HEK293T (cell line): ENCODE measurements at regions not wholly inside any gene's neighbourhood (a gene's known extent, or its start where the extent isn't known, plus 50 kb on each side); places are given as distances from the start of the nearest gene placed in this dataset.

Experiments
- CTCF ChIA-PET: fragments of 350-600 bp; formaldehyde crosslinking; extraction: SDS; loops from one replicate; lab custom pipeline; 2021; ENCODE audit warnings: antibody characterized with exemption, inconsistent platforms; lab: Yijun Ruan, JAX
- POLR2A ChIA-PET: fragments of 350-600 bp; formaldehyde crosslinking; extraction: SDS; loops from one replicate; lab custom pipeline; 2020; ENCODE audit warnings: antibody characterized with exemption, inconsistent platforms; lab: Yijun Ruan, JAX
- DNase-seq: peaks from one replicate; pipeline ENCODE4 v3.0.0; 2012; ENCODE audit warnings: mixed read lengths; ENCODE audit errors: extremely low spot score
- ARNT ChIP-seq: fragments of 450-650 bp; IDR thresholded peaks from 2 replicates; pipeline ENCODE4 v1.6.1; 2017; ENCODE audit warnings: mild to moderate bottlenecking
- BHLHE40 ChIP-seq: fragments of 450-650 bp; IDR thresholded peaks from 2 replicates; pipeline ENCODE4 v1.6.1; 2016; ENCODE audit warnings: mild to moderate bottlenecking, moderate library complexity, borderline replicate concordance
- CTBP1 ChIP-seq: fragments of 450-650 bp; IDR thresholded peaks from 2 replicates; pipeline ENCODE4 v1.6.1; 2016; ENCODE audit warnings: borderline replicate concordance
- ELF4 ChIP-seq: fragments of 450-650 bp; IDR thresholded peaks from 2 replicates; pipeline ENCODE4 v1.6.1; 2017; ENCODE audit warnings: antibody characterized with exemption
- FOXA1 ChIP-seq: fragments of 450-650 bp; IDR thresholded peaks from 2 replicates; pipeline ENCODE4 v1.6.1; 2016; ENCODE audit warnings: mild to moderate bottlenecking
- FOXK2 ChIP-seq: fragments of 450-650 bp; IDR thresholded peaks from 2 replicates; pipeline ENCODE4 v1.6.1; 2016; ENCODE audit warnings: mild to moderate bottlenecking
- FOXM1 ChIP-seq: fragments of 450-650 bp; IDR thresholded peaks from 2 replicates; pipeline ENCODE4 v1.6.1; 2017; ENCODE audit warnings: mild to moderate bottlenecking, borderline replicate concordance
- HDGF ChIP-seq: fragments of 450-650 bp; IDR thresholded peaks from 2 replicates; pipeline ENCODE4 v1.6.1; 2017; ENCODE audit warnings: antibody characterized with exemption, borderline replicate concordance
- L3MBTL2 ChIP-seq: fragments of 450-650 bp; conservative IDR thresholded peaks from 2 replicates; pipeline ENCODE4 v1.6.1; 2016; ENCODE audit warnings: mild to moderate bottlenecking
- LEF1 ChIP-seq: fragments of 450-650 bp; IDR thresholded peaks from 2 replicates; pipeline ENCODE4 v1.6.1; 2017; ENCODE audit warnings: mild to moderate bottlenecking, borderline replicate concordance
- NFRKB ChIP-seq: fragments of 450-650 bp; IDR thresholded peaks from 2 replicates; pipeline ENCODE4 v1.6.1; 2016; ENCODE audit warnings: mild to moderate bottlenecking, moderate library complexity
- SP1 ChIP-seq: fragments of 450-650 bp; IDR thresholded peaks from 2 replicates; pipeline ENCODE4 v1.6.1; 2017
- SUZ12 ChIP-seq: fragments of 450-650 bp; IDR thresholded peaks from 2 replicates; pipeline ENCODE4 v1.6.1; 2016; ENCODE audit warnings: mild to moderate bottlenecking
- TARDBP ChIP-seq: fragments of 450-650 bp; IDR thresholded peaks from 2 replicates; pipeline ENCODE4 v1.6.1; 2016
- ZNF384 ChIP-seq: fragments of 450-650 bp; IDR thresholded peaks from 2 replicates; pipeline ENCODE4 v1.6.1; 2016
- TF ChIP-seq, protein P1 (sequence below): fragments of 450-650 bp; IDR thresholded peaks from 2 replicates; pipeline ENCODE4 v1.6.1; 2016

DNA sequence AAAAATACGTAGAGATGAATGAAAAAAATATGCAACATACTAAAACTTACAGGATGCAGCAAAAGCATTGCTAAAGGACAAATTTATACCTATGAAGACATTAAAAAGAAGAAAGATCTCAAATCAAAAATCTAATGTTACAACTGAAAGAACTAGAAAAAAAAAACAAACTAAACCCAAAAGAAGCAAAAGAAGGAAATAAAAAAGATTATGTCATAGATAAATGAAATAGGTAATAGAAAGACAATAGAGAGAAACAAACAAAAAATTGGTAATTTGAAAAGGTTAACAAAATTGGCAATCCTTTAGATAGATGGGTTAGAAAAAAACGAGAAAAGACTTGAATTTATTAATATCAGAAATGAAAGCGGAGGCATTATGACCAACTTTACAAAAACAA lies 1000.2 kb downstream of the TLE4 start:
- CTCF ChIA-PET: no interaction called here
- DNase-seq: no peak
- POLR2A ChIA-PET: no interaction called here
- TF ChIP-seq TARDBP: no peak
- TF ChIP-seq ELF4: no peak
- TF ChIP-seq HDGF: no peak
- no peak for TF ChIP-seq ZNF384
- TF ChIP-seq CTBP1: no peak
- no peak for TF ChIP-seq LEF1
- no peak for TF ChIP-seq FOXM1
- TF ChIP-seq L3MBTL2: no peak
- TF ChIP-seq FOXA1: no peak
- TF ChIP-seq SP1: no peak
- no peak for TF ChIP-seq BHLHE40
- no peak for TF ChIP-seq FOXK2
- TF ChIP-seq ARNT: no peak
- no peak for TF ChIP-seq NFRKB
- TF ChIP-seq SUZ12: no peak
- TF ChIP-seq, protein P1, sequence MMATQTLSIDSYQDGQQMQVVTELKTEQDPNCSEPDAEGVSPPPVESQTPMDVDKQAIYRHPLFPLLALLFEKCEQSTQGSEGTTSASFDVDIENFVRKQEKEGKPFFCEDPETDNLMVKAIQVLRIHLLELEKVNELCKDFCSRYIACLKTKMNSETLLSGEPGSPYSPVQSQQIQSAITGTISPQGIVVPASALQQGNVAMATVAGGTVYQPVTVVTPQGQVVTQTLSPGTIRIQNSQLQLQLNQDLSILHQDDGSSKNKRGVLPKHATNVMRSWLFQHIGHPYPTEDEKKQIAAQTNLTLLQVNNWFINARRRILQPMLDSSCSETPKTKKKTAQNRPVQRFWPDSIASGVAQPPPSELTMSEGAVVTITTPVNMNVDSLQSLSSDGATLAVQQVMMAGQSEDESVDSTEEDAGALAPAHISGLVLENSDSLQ: no peak

DNA sequence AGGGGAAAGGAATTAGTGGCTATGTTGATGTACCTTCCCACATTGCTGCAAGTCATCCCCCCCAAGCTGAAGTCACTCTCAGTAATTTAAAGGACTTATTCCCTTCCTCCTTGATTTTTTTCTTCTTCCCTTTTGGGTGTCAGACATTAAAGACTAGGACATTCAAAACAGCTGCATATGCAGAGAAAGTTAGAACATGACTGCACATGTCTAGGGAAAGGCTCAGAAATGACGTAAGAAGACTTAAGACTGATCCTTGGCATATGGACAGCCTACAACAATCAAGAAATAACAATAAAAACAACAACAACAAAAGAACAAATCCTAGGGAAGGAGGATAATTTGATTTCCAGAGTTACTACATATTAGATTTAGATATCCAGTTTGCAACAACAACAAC lies 997.5 kb downstream of the TLE4 start:
- POLR2A ChIA-PET: no interaction called here
- DNase-seq: no peak
- TF ChIP-seq CTBP1: no peak
- TF ChIP-seq, protein P1: no peak
- no peak for TF ChIP-seq NFRKB
- no peak for TF ChIP-seq LEF1
- no peak for TF ChIP-seq FOXA1
- TF ChIP-seq FOXM1: no peak
- no peak for TF ChIP-seq TARDBP
- no peak for TF ChIP-seq ELF4
- no peak for TF ChIP-seq L3MBTL2
- TF ChIP-seq FOXK2: no peak
- no peak for TF ChIP-seq ARNT
- TF ChIP-seq BHLHE40: no peak
- no peak for TF ChIP-seq ZNF384
- no peak for TF ChIP-seq SUZ12
- TF ChIP-seq HDGF: no peak
- TF ChIP-seq SP1: no peak
- CTCF ChIA-PET: no interaction called here

GRCh38 chr9:80561526-80561925 lies 989.8 kb downstream of the TLE4 start:
- POLR2A ChIA-PET: no interaction called here
- DNase-seq: no peak
- CTCF ChIA-PET: no interaction called here
- TF ChIP-seq BHLHE40 (no peak), HDGF (no peak), FOXK2 (no peak), NFRKB (no peak)

GRCh38 chr9:80560976-80561375 lies 989.2 kb downstream of the TLE4 start:
- TF ChIP-seq FOXA1 (no peak), NFRKB (no peak), SP1 (no peak), FOXM1 (no peak), L3MBTL2 (no peak), ELF4 (no peak), LEF1 (no peak)
- ChIA-PET POLR2A (no interaction called here), CTCF (no interaction called here)
- no peak for DNase-seq

- ChIA-PET POLR2A (no interaction called here), CTCF (no interaction called here)
- TF ChIP-seq TARDBP (no peak), SP1 (no peak), FOXK2 (no peak), CTBP1 (no peak), FOXA1 (no peak), L3MBTL2 (no peak), SUZ12 (no peak)
- DNase-seq: no peak
These were observed 985.5 kb downstream of the TLE4 start for GRCh38 chr9:80557256-80557655.

GRCh38 chr9:80556631-80557030 lies 984.9 kb downstream of the TLE4 start:
- TF ChIP-seq NFRKB (no peak), SUZ12 (no peak), HDGF (no peak), FOXK2 (no peak), FOXM1 (no peak), ELF4 (no peak), TARDBP (no peak), CTBP1 (no peak)
- TF ChIP-seq, protein P1: no peak
- ChIA-PET POLR2A (no interaction called here), CTCF (no interaction called here)
- DNase-seq: no peak

DNA sequence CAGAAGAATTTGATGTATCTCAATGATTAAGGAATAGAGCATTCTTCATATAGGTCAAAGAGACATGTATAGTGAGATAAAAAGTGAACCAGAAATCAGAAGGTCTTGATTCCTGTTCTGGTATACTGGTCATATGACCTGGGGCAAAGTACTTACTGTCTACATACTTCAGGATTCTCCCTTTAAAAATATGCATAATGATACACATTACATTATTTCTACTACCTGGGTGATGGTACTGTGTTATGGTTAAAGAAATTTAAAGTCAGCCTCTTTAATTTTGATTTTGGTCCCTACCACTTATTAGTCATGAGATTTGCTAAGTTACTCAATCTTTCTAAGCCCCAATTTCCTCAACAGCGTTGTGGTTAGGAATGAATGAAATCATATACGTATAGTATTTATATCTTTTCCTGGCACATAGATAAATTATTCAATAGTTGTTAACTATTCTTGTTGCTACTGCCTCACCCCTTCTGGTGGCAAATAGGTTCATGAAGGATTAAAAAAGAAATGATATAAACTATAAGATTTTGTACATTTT lies 984.1 kb downstream of the TLE4 start:
- POLR2A ChIA-PET: no interaction called here
- no peak for DNase-seq
- TF ChIP-seq TARDBP (no peak), FOXK2 (no peak), HDGF (no peak), ELF4 (no peak), NFRKB (no peak), SUZ12 (no peak), BHLHE40 (no peak)
- CTCF ChIA-PET: no interaction called here
